H1 (cell line): ENCODE measurements at regions not wholly inside any gene's neighbourhood (a gene's known extent, or its start where the extent isn't known, plus 50 kb on each side); places are given as distances from the start of the nearest gene placed in this dataset.

Experiments used
- CTCF ChIA-PET: fragments of 300-600 bp; sonication (Branson Sonifier 250); formaldehyde crosslinking; loops from one replicate; lab custom pipeline; 2021; ENCODE audit not compliant: partially characterized antibody; lab: Charles Lee
- POLR2A ChIA-PET: fragments of 300-600 bp; sonication (Branson Sonifier 250); formaldehyde crosslinking; loops from one replicate; lab custom pipeline; 2021; ENCODE audit warnings: inconsistent platforms; ENCODE audit not compliant: partially characterized antibody; lab: Charles Lee
- DNase-seq, 2 experiments: peaks; one replicate each; pipeline versions ENCODE4 v3.0.0 to v3.0.0-alpha.2; 2010 to 2022; ENCODE audit warnings: low spot score in 2 of 2, low read depth in 1 of 2, mixed read lengths in 1 of 2
- FAIRE-seq: peaks from 2 replicates; lab custom pipeline; 2011; peaks lifted over from hg19 to GRCh38; lab: Jason Lieb, UNC
- H2AFZ ChIP-seq: 2 replicates; pipeline ENCODE4 v1.8.1; 2012; ENCODE audit warnings: low read length, inconsistent platforms
- H2AK5ac ChIP-seq: 2 replicates; pipeline ENCODE4 v1.6.1; 2013; ENCODE audit warnings: low read depth, low read length
- H2BK120ac ChIP-seq: replicated peaks from 2 replicates; pipeline ENCODE3; 2013; ENCODE audit warnings: low read depth, low read length, inconsistent platforms
- H2BK12ac ChIP-seq: 2 replicates; pipeline ENCODE4 v1.6.1; 2013; ENCODE audit warnings: low read depth, low read length
- H2BK15ac ChIP-seq: 2 replicates; pipeline ENCODE4 v1.6.1; 2013; ENCODE audit warnings: low read length
- H2BK20ac ChIP-seq: 2 replicates; pipeline ENCODE4 v1.6.1; 2013; ENCODE audit warnings: low read length
- H2BK5ac ChIP-seq: 2 replicates; pipeline ENCODE4 v1.6.1; 2013; ENCODE audit warnings: low read depth, low read length
- H3K14ac ChIP-seq: 2 replicates; pipeline ENCODE4 v1.6.1; 2013; ENCODE audit warnings: inconsistent platforms; ENCODE audit not compliant: insufficient read length
- H3K18ac ChIP-seq: 2 replicates; pipeline ENCODE4 v1.6.1; 2013; ENCODE audit warnings: low read length; ENCODE audit errors: extremely low read depth
- H3K23ac ChIP-seq: 2 replicates; pipeline ENCODE4 v1.6.1; 2013; ENCODE audit warnings: inconsistent platforms; ENCODE audit not compliant: insufficient read length
- H3K23me2 ChIP-seq: 2 replicates; pipeline ENCODE4 v1.6.1; 2013; ENCODE audit warnings: low read depth, low read length
- H3K27ac ChIP-seq: 2 replicates; pipeline ENCODE4 v1.6.1; 2011; ENCODE audit warnings: low read depth, low read length, inconsistent platforms
- H3K27me3 ChIP-seq, 4 experiments: replicated peaks in 1 of 4; 1 replicate in 1 of 4; 2 replicates in 3 of 4; pipeline versions ENCODE4 v1.6.1 to v1.8.1; 2011 to 2013; ENCODE audit warnings: low read length in 3 of 4, mild to moderate bottlenecking in 3 of 4, inconsistent platforms in 2 of 4, mixed read lengths in 2 of 4, moderate library complexity in 1 of 4; ENCODE audit not compliant: control insufficient read depth in 3 of 4, insufficient read depth in 3 of 4; ENCODE audit errors: extremely low read depth in 1 of 4
- H3K36me3 ChIP-seq, 4 experiments: 2 replicates each; pipeline versions ENCODE4 v1.6.1 to v1.8.1; 2011 to 2013; ENCODE audit warnings: mild to moderate bottlenecking in 4 of 4, low read length in 3 of 4, moderate library complexity in 2 of 4, control low read depth in 1 of 4, inconsistent platforms in 1 of 4; ENCODE audit not compliant: insufficient read depth in 4 of 4, control insufficient read depth in 2 of 4
- H3K4ac ChIP-seq: replicated peaks from 2 replicates; pipeline ENCODE3; 2013; ENCODE audit warnings: low read length, low read depth, mixed read lengths, inconsistent platforms; ENCODE audit not compliant: insufficient read length
- H3K4me1 ChIP-seq, 4 experiments: replicated peaks in 1 of 4; 1 replicate in 1 of 4; 2 replicates in 3 of 4; pipeline versions ENCODE4 v1.6.1 to v1.8.1; 2011 to 2013; ENCODE audit warnings: low read length in 3 of 4, inconsistent platforms in 2 of 4, mixed read lengths in 1 of 4; ENCODE audit not compliant: insufficient read depth in 4 of 4, control insufficient read depth in 3 of 4
- H3K4me2 ChIP-seq, 2 experiments: 2 replicates each; pipeline versions ENCODE4 v1.6.1 to v1.8.1; 2011 to 2013; ENCODE audit warnings: low read depth in 2 of 2, low read length in 2 of 2, control low read depth in 1 of 2, inconsistent platforms in 1 of 2, mild to moderate bottlenecking in 1 of 2; ENCODE audit not compliant: insufficient read depth in 1 of 2
- H3K4me3 ChIP-seq, 4 experiments: fragments of 200-600, 300-600 bp in 1 of 4; sonication (generic), shearing (Covaris generic), sonication (Bioruptor Twin) in 1 of 4; 2 replicates each; pipeline versions ENCODE4 v1.5.1 to v1.8.1; 2011 to 2016; ENCODE audit warnings: low read length in 4 of 4, low read depth in 3 of 4, control low read depth in 2 of 4, inconsistent platforms in 2 of 4, mild to moderate bottlenecking in 2 of 4, mixed read lengths in 1 of 4, moderate library complexity in 1 of 4; ENCODE audit not compliant: insufficient read depth in 2 of 4; ENCODE audit errors: extremely low read depth in 1 of 4
- H3K56ac ChIP-seq: replicated peaks from 2 replicates; pipeline ENCODE3; 2013; ENCODE audit warnings: low read depth, mild to moderate bottlenecking, mixed read lengths, low read length, inconsistent platforms; ENCODE audit not compliant: insufficient read length
- H3K79me1 ChIP-seq: 2 replicates; pipeline ENCODE4 v1.6.1; 2013; ENCODE audit warnings: low read depth, low read length, control low read depth
- H3K79me2 ChIP-seq, 2 experiments: 2 replicates each; pipeline versions ENCODE4 v1.6.1 to v1.8.1; 2012 to 2013; ENCODE audit warnings: low read length in 2 of 2, mild to moderate bottlenecking in 2 of 2, inconsistent platforms in 1 of 2; ENCODE audit not compliant: insufficient read depth in 2 of 2, control insufficient read depth in 1 of 2
- H3K9ac ChIP-seq, 4 experiments: replicated peaks in 1 of 4; 1 replicate in 1 of 4; 2 replicates in 3 of 4; pipeline versions ENCODE4 v1.6.1 to v1.8.1; 2011 to 2013; ENCODE audit warnings: low read depth in 3 of 4, low read length in 3 of 4, control low read depth in 2 of 4, mild to moderate bottlenecking in 2 of 4, moderate library complexity in 2 of 4, inconsistent platforms in 1 of 4; ENCODE audit errors: extremely low read depth in 1 of 4
- H3K9me3 ChIP-seq, 2 experiments: 2 replicates each; pipeline versions ENCODE4 v1.6.1 to v1.8.1; 2012 to 2013; ENCODE audit warnings: mild to moderate bottlenecking in 2 of 2, moderate library complexity in 2 of 2, control low read depth in 1 of 2, inconsistent platforms in 1 of 2, low read depth in 1 of 2, low read length in 1 of 2, mixed read lengths in 1 of 2; ENCODE audit not compliant: insufficient read depth in 2 of 2
- H4K20me1 ChIP-seq, 2 experiments: replicated peaks in 1 of 2; 2 replicates each; pipeline versions ENCODE3 to v1.8.1; 2011 to 2013; ENCODE audit warnings: inconsistent platforms in 2 of 2, low read length in 2 of 2, mild to moderate bottlenecking in 1 of 2; ENCODE audit not compliant: insufficient read depth in 2 of 2, control insufficient read depth in 1 of 2
- H4K5ac ChIP-seq: 2 replicates; pipeline ENCODE4 v1.6.1; 2013; ENCODE audit warnings: low read length, low read depth, mixed read lengths, inconsistent platforms; ENCODE audit not compliant: insufficient read length
- H4K8ac ChIP-seq: 2 replicates; pipeline ENCODE4 v1.8.0; 2013; ENCODE audit warnings: mild to moderate bottlenecking, moderate library complexity, low read length, inconsistent platforms; ENCODE audit not compliant: insufficient read depth; ENCODE audit errors: extremely low read depth
- H4K91ac ChIP-seq: replicated peaks from 2 replicates; pipeline ENCODE3; 2013; ENCODE audit warnings: low read length, mixed read lengths, inconsistent platforms; ENCODE audit not compliant: insufficient read length
- CEBPB ChIP-seq: IDR thresholded peaks from 2 replicates; pipeline ENCODE4 v1.6.1; 2012; ENCODE audit warnings: low read depth, low read length
- KDM1A ChIP-seq: fragments of 200-600, 300-600 bp; sonication (generic); IDR thresholded peaks from 2 replicates; pipeline ENCODE4 v1.7.1; 2016; ENCODE audit warnings: mild to moderate bottlenecking, low read length, borderline replicate concordance
- RAD21 ChIP-seq, 2 experiments: IDR thresholded peaks in 1 of 2; conservative IDR thresholded peaks in 1 of 2; 2 replicates each; pipeline ENCODE4 v1.6.1; 2011; ENCODE audit warnings: low read depth in 2 of 2, low read length in 2 of 2, improper control_type of control experiment in 1 of 2, inconsistent platforms in 1 of 2, mild to moderate bottlenecking in 1 of 2, moderate library complexity in 1 of 2
- RBBP5 ChIP-seq: IDR thresholded peaks from 2 replicates; pipeline ENCODE4 v1.7.1; 2012; ENCODE audit warnings: low read depth, mild to moderate bottlenecking, inconsistent platforms, low read length, moderate library complexity, borderline replicate concordance
- RXRA ChIP-seq: IDR thresholded peaks from 2 replicates; pipeline ENCODE4 v1.6.1; 2011; ENCODE audit warnings: low read depth, mild to moderate bottlenecking, low read length, moderate library complexity; ENCODE audit not compliant: insufficient read depth
- SP1 ChIP-seq: IDR thresholded peaks from 2 replicates; pipeline ENCODE4 v1.6.1; 2011; ENCODE audit warnings: low read depth, low read length
- SP2 ChIP-seq: IDR thresholded peaks from 2 replicates; pipeline ENCODE4 v1.6.1; 2012; ENCODE audit warnings: mild to moderate bottlenecking, low read length, inconsistent platforms
- TCF12 ChIP-seq: IDR thresholded peaks from 2 replicates; pipeline ENCODE4 v1.6.1; 2011; ENCODE audit warnings: low read depth, mild to moderate bottlenecking, low read length
- WGBS, 2 experiments: shearing (Covaris generic) in 1 of 2; methylation state at CpG; one replicate each; pipeline versions ENCODE4 v1.1.6 to v1.1.7; 2013 to 2015; ENCODE audit warnings: low lambda C conversion rate in 2 of 2, mixed read lengths in 2 of 2, inconsistent platforms in 1 of 2, low coverage in 1 of 2, missing lambda C conversion rate in 1 of 2; ENCODE audit not compliant: insufficient replicate concordance in 2 of 2, insufficient coverage in 1 of 2, insufficient read length in 1 of 2; ENCODE audit errors: extremely low coverage in 1 of 2, missing lambda C conversion rate in 1 of 2; 5-methylcytosine and 5-hydroxymethylcytosine counted together
- TF ChIP-seq, protein P1 (sequence below): IDR thresholded peaks from 2 replicates; pipeline ENCODE4 v1.6.1; 2011; ENCODE audit warnings: low read length, improper control_type of control experiment
- TF ChIP-seq, protein P2 (sequence below): IDR thresholded peaks from 2 replicates; pipeline ENCODE4 v1.6.1; 2012; ENCODE audit warnings: inconsistent platforms
- TF ChIP-seq, protein P3 (sequence below), 3 experiments: IDR thresholded peaks; 1 replicate in 2 of 3; 2 replicates in 1 of 3; pipeline versions ENCODE4 v1.5.1 to v1.6.1; 2011; ENCODE audit warnings: low read length in 3 of 3, mild to moderate bottlenecking in 3 of 3, inconsistent platforms in 2 of 3, low read depth in 1 of 3, moderate library complexity in 1 of 3; ENCODE audit not compliant: insufficient read depth in 1 of 3; ENCODE audit errors: control extremely low read depth in 1 of 3

DNA sequence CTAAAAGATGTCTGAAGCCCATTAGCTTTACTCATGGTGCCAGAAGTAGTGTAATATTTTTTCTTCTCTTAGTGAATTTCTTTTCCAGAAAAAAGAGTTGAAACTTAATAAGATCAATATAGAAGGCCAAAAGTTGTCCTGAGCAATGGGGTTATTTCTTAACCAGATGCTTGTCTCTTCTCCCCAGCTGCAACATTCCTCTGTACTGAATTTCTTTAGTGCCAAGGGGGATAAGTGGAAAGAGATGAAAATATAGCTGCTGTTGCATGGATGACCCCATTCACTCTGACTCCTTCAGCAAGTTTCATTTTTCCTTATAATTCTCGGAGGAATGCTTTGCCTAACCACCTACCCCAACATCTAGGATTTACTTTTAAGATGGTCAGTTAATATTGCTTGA is 675.0 kb downstream of the USP25 start:
- H4K91ac ChIP-seq: no peak overlapping the region
- no peak for FAIRE-seq
- no peak for TF ChIP-seq SP1
- no peak for TF ChIP-seq RBBP5
- TF ChIP-seq, protein P1, sequence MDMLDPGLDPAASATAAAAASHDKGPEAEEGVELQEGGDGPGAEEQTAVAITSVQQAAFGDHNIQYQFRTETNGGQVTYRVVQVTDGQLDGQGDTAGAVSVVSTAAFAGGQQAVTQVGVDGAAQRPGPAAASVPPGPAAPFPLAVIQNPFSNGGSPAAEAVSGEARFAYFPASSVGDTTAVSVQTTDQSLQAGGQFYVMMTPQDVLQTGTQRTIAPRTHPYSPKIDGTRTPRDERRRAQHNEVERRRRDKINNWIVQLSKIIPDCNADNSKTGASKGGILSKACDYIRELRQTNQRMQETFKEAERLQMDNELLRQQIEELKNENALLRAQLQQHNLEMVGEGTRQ: no peak
- TF ChIP-seq RAD21 (IDR thresholded peaks at IDR 0.05 in 1 of 2, conservative IDR thresholded peaks at IDR 0.05 in 1 of 2; ENCODE audit: low read depth in 2 of 2, low read length in 2 of 2): no peak
- TF ChIP-seq, protein P2, sequence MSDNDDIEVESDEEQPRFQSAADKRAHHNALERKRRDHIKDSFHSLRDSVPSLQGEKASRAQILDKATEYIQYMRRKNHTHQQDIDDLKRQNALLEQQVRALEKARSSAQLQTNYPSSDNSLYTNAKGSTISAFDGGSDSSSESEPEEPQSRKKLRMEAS: no peak
- TF ChIP-seq TCF12: no peak
- no peak for TF ChIP-seq KDM1A
- TF ChIP-seq CEBPB: no peak
- no peak for TF ChIP-seq SP2
- TF ChIP-seq RXRA: no peak
- TF ChIP-seq, protein P3, sequence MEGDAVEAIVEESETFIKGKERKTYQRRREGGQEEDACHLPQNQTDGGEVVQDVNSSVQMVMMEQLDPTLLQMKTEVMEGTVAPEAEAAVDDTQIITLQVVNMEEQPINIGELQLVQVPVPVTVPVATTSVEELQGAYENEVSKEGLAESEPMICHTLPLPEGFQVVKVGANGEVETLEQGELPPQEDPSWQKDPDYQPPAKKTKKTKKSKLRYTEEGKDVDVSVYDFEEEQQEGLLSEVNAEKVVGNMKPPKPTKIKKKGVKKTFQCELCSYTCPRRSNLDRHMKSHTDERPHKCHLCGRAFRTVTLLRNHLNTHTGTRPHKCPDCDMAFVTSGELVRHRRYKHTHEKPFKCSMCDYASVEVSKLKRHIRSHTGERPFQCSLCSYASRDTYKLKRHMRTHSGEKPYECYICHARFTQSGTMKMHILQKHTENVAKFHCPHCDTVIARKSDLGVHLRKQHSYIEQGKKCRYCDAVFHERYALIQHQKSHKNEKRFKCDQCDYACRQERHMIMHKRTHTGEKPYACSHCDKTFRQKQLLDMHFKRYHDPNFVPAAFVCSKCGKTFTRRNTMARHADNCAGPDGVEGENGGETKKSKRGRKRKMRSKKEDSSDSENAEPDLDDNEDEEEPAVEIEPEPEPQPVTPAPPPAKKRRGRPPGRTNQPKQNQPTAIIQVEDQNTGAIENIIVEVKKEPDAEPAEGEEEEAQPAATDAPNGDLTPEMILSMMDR (IDR thresholded peaks at IDR 0.05; ENCODE audit: control extremely low read depth in 1 of 3, insufficient read depth in 1 of 3, low read depth in 1 of 3, low read length in 3 of 3): no peak

More for the DNA sequence above, 675.0 kb downstream of the USP25 start:
- Histone ChIP-seq H3K79me2 (no peaks in the 10 kb centered on the region), H3K56ac (no peak overlapping the region), H2BK120ac (no peak overlapping the region), H3K23ac (no peak overlapping the region), H4K20me1 (no peaks in the 10 kb centered on the region), H3K79me1 (no peaks in the 10 kb centered on the region), H3K27ac (no peak overlapping the region), H3K4me3 (no peak overlapping the region), H2BK12ac (no peak overlapping the region), H2BK5ac (no peak overlapping the region), H2AFZ (no peak overlapping the region), H3K4ac (no peak overlapping the region), H3K4me2 (no peak overlapping the region), H3K18ac (no peak overlapping the region), H2BK20ac (no peak overlapping the region), H3K23me2 (no peaks in the 10 kb centered on the region), H3K9me3 (no peaks in the 10 kb centered on the region), H3K36me3 (no peaks in the 10 kb centered on the region), H3K4me1 (no peaks in the 10 kb centered on the region), H3K27me3 (no peaks in the 10 kb centered on the region), H4K5ac (no peak overlapping the region), H3K9ac (peak overlapping the region in 1 of 4 experiments; percentile 34; a peak in 1 of 7 replicates), H2BK15ac (no peak overlapping the region), H4K8ac (no peak overlapping the region), H3K14ac (no peak overlapping the region), H2AK5ac (no peak overlapping the region)
- ChIA-PET POLR2A (no interaction called here), CTCF (no interaction called here)
- WGBS, 2 experiments: 100% methylated on average over 1 of the region's 1 CpG; no CpG with 5 or more reads in 1 of the 2 experiments
- DNase-seq: no peak
